Lung (tissue), 11 donors: ENCODE measurements at regions not wholly inside any gene's neighbourhood (a gene's known extent, or its start where the extent isn't known, plus 50 kb on each side); places are given as distances from the start of the nearest gene placed in this dataset.
"Not testable (repeated sequence)": the region's sequence is repeated elsewhere in the genome, so short reads cannot be mapped to it uniquely, and the experiment has no call there.

Experiments used
- ATAC-seq: fragments of 200-7000 bp; cut with Tn5 transposase; one replicate; pipeline ENCODE4 v1.9.1; 2020; ENCODE audit warnings: moderate number of reproducible peaks; ENCODE audit not compliant: insufficient read depth, low FRiP score
- DNase-seq, 3 donors: peaks; one replicate each; pipeline ENCODE4 v3.0.0-alpha.2; 2013 to 2017
- H3K27ac ChIP-seq, 2 donors: one replicate each; pipeline ENCODE4 v1.5.1; 2013; ENCODE audit warnings: mild to moderate bottlenecking in 2 of 2, moderate library complexity in 2 of 2, control low read depth in 1 of 2, inconsistent platforms in 1 of 2, low read depth in 1 of 2, low read length in 1 of 2
- H3K27me3 ChIP-seq, 3 donors: one replicate each; pipeline ENCODE4 v1.5.1; 2013; ENCODE audit warnings: low read length in 2 of 3; ENCODE audit not compliant: control insufficient read depth in 3 of 3, insufficient read depth in 3 of 3
- H3K36me3 ChIP-seq, 4 donors: one replicate each; pipeline ENCODE4 v1.5.1; 2013; ENCODE audit warnings: low read length in 4 of 4, mild to moderate bottlenecking in 1 of 4, moderate library complexity in 1 of 4; ENCODE audit not compliant: control insufficient read depth in 4 of 4, insufficient read depth in 4 of 4
- H3K4me1 ChIP-seq, 5 donors: one replicate each; pipeline ENCODE4 v1.5.1; 2013; ENCODE audit warnings: low read length in 5 of 5, mild to moderate bottlenecking in 2 of 5, moderate library complexity in 1 of 5; ENCODE audit not compliant: control insufficient read depth in 5 of 5, insufficient read depth in 5 of 5
- H3K4me3 ChIP-seq: one replicate; pipeline ENCODE4 v1.5.1; 2013; ENCODE audit warnings: mild to moderate bottlenecking, control low read depth, moderate library complexity
- H3K9ac ChIP-seq, 2 donors: one replicate each; pipeline ENCODE4 v1.5.1; 2013; ENCODE audit warnings: low read length in 2 of 2, control low read depth in 1 of 2; ENCODE audit not compliant: insufficient read depth in 1 of 2
- H3K9me3 ChIP-seq, 4 donors: one replicate each; pipeline ENCODE4 v1.5.1; 2013; ENCODE audit warnings: low read length in 3 of 4, mild to moderate bottlenecking in 1 of 4, moderate library complexity in 1 of 4; ENCODE audit not compliant: control insufficient read depth in 4 of 4, insufficient read depth in 3 of 4
- CTCF ChIP-seq: IDR thresholded peaks from 2 replicates; pipeline ENCODE4 v1.5.1; 2012; ENCODE audit warnings: mild to moderate bottlenecking; ENCODE audit errors: control extremely low read depth, extremely low read depth
- WGBS, 2 donors: extraction: QIAGEN DNeasy Blood & Tissue Kit; methylation state at CpG; one replicate each; pipeline ENCODE4 v1.1.7; 2013; 5-methylcytosine and 5-hydroxymethylcytosine counted together
- donor health status: control.
- donor health status: control.
- donor health status: Bipolar disorder and iron deficiency.
- donor health status: healthy.
- donor health status: DM: yes; HTN: yes; CAD: no.

- H3K4me1 ChIP-seq, result no peaks in the 10 kb centered on the region
- 86 to 88% methylated on average over 4 of the region's 4 CpGs for WGBS, 2 donors
- H3K4me3 ChIP-seq, result no peak overlapping the region
- TF ChIP-seq CTCF, result no peak
- H3K36me3 ChIP-seq, result no peaks in the 10 kb centered on the region
- H3K9me3 ChIP-seq, result no peaks in the 10 kb centered on the region
- H3K27ac ChIP-seq, result no peak overlapping the region
- H3K27me3 ChIP-seq, result no peaks in the 10 kb centered on the region
- ATAC-seq, result no peak
- no peak overlapping the region for H3K9ac ChIP-seq
- DNase-seq, result no peak
Measured at GRCh38 chr13:80524447-80525215, 183.7 kb upstream of the SPRY2 start.

GRCh38 chr13:80523134-80523533 is 182.2 kb upstream of the SPRY2 start:
- no peak overlapping the region for H3K9ac ChIP-seq
- H3K9me3 ChIP-seq, result no peaks in the 10 kb centered on the region
- DNase-seq (no peak), ATAC-seq (no peak)
- H3K4me1 ChIP-seq, result no peaks in the 10 kb centered on the region
- no peak for TF ChIP-seq CTCF
- H3K4me3 ChIP-seq, result no peak overlapping the region
- no peak overlapping the region for H3K27ac ChIP-seq
- 95 to 96% methylated on average over 1 of the region's 1 CpG for WGBS, 2 donors
- H3K27me3 ChIP-seq, result no peaks in the 10 kb centered on the region
- H3K36me3 ChIP-seq, result no peaks in the 10 kb centered on the region

- not testable (repeated sequence) for H3K9me3 ChIP-seq, H3K9ac ChIP-seq, H3K36me3 ChIP-seq, H3K4me3 ChIP-seq, H3K27ac ChIP-seq, H3K4me1 ChIP-seq, DNase-seq, H3K27me3 ChIP-seq, ATAC-seq
- WGBS, 2 donors, result 72 to 90% methylated on average over 1 of the region's 1 CpG
Measured at GRCh38 chr13:80522463-80522862, 181.5 kb upstream of the SPRY2 start.

DNA sequence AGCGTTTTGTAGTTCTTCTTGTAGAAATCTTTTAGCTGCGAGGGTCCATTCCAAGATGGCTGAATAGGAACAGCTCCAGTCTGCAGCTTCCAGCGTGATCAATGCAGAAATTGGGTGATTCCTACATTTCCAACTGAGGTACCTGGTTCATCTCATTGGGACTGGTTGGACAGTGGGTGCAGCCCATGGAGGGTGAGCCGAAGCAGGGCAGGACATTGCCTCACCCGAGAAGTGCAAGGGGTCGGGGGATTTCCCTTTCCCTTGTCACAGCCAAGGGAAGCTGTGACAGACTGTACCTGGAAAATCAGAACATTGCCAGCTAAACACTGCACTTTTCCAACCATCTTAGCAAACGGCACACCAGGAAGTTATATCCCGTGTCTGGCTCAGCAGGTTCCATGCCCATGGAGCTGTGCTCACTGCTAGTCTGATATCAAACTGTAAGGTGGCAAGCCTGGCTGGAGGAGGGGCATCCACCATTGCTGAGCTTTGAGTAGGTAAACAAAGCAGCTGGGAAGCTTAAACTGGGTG is 176.0 kb upstream of the SPRY2 start:
- H3K9ac ChIP-seq, result no peak overlapping the region
- 93 to 97% methylated on average over 8 of the region's 8 CpGs for WGBS, 2 donors
- H3K36me3 ChIP-seq, result no peaks in the 10 kb centered on the region
- no peaks in the 10 kb centered on the region for H3K4me1 ChIP-seq
- no peak overlapping the region for H3K4me3 ChIP-seq
- no peaks in the 10 kb centered on the region for H3K27me3 ChIP-seq
- no peak overlapping the region for H3K27ac ChIP-seq
- H3K9me3 ChIP-seq, result peaks cover 0 to 6% (median 5%) of the 10 kb centered on the region in 4 donors
- DNase-seq (no peak), ATAC-seq (no peak)
- no peak for TF ChIP-seq CTCF
